A673 (cell line): ENCODE measurements at regions not wholly inside any gene's neighbourhood (a gene's known extent, or its start where the extent isn't known, plus 50 kb on each side); places are given as distances from the start of the nearest gene placed in this dataset.

Source experiments
- BruUV-seq: library from RNA; stranded (reverse); fragments of 400-500 nt; replicated peaks from 2 replicates; lab custom pipeline; 2021; lab: Mats Ljungman, UMichigan
- CTCF ChIA-PET: fragments of 300-600 bp; sonication (Branson Sonifier 250); formaldehyde crosslinking; loops from one replicate; lab custom pipeline; 2022; ENCODE audit warnings: antibody characterized with exemption; lab: Charles Lee
- POLR2A ChIA-PET: fragments of 300-600 bp; sonication (Branson Sonifier 250); formaldehyde crosslinking; loops from one replicate; lab custom pipeline; 2022; ENCODE audit warnings: antibody characterized with exemption; ENCODE audit not compliant: low non-redundant PET; lab: Charles Lee
- DNase-seq: peaks from one replicate; pipeline ENCODE4 v3.0.0-alpha.2; 2015; ENCODE audit warnings: low spot score
- H3K27ac ChIP-seq: fragments of 200-600 bp; sonication (generic); 2 replicates; pipeline ENCODE4 v1.5.1; 2016; ENCODE audit warnings: mixed run types, low read depth, mild to moderate bottlenecking, mixed read lengths, antibody characterized with exemption, low read length; ENCODE audit not compliant: poor library complexity, severe bottlenecking
- H3K27me3 ChIP-seq: fragments of 200-600 bp; sonication (generic); replicated peaks from 2 replicates; pipeline ENCODE4 v1.6.1; 2017; ENCODE audit warnings: mixed run types, low read depth, mild to moderate bottlenecking, mixed read lengths, antibody characterized with exemption, low read length; ENCODE audit not compliant: insufficient read depth, poor library complexity
- H3K36me3 ChIP-seq: fragments of 200-600 bp; sonication (generic); 2 replicates; pipeline ENCODE4 v1.6.1; 2016; ENCODE audit warnings: mixed run types, mild to moderate bottlenecking, mixed read lengths, antibody characterized with exemption, low read length; ENCODE audit not compliant: insufficient read depth, poor library complexity, severe bottlenecking
- H3K4me1 ChIP-seq: fragments of 200-600 bp; sonication (generic); 2 replicates; pipeline ENCODE4 v1.6.1; 2017; ENCODE audit warnings: mixed run types, mild to moderate bottlenecking, mixed read lengths, antibody characterized with exemption, low read length; ENCODE audit not compliant: insufficient read depth, poor library complexity, severe bottlenecking
- H3K4me3 ChIP-seq: fragments of 200-600 bp; sonication (generic); 2 replicates; pipeline ENCODE4 v1.5.1; 2016; ENCODE audit warnings: low read depth, mixed run types, mild to moderate bottlenecking, mixed read lengths, low read length; ENCODE audit not compliant: poor library complexity, severe bottlenecking
- H3K9me3 ChIP-seq: fragments of 200-600 bp; sonication (generic); 2 replicates; pipeline ENCODE4 v1.6.1; 2016; ENCODE audit warnings: mixed run types, low read depth, mild to moderate bottlenecking, mixed read lengths, antibody characterized with exemption, low read length; ENCODE audit not compliant: poor library complexity, severe bottlenecking
- CTCF ChIP-seq: fragments of 300-800, 200-600 bp; sonication (generic); conservative IDR thresholded peaks from 2 replicates; pipeline ENCODE4 v1.5.1; 2017; ENCODE audit warnings: low read depth, mild to moderate bottlenecking, antibody characterized with exemption, low read length, moderate library complexity, mixed read lengths
- EZH2 ChIP-seq: fragments of 200-600 bp; sonication (generic); IDR thresholded peaks from 2 replicates; pipeline ENCODE4 v1.6.1; 2017; ENCODE audit warnings: borderline replicate concordance, low read depth, mild to moderate bottlenecking, mixed read lengths, antibody characterized with exemption, low read length; ENCODE audit not compliant: poor library complexity, severe bottlenecking
- intact Hi-C: fragments of 100-400 bp; cut with micrococcal nuclease; formaldehyde crosslinking; loops from one replicate; pipeline ENCODE4 v1.10.0; 2022; ENCODE audit not compliant: unreplicated experiment

GRCh38 chr4:154961263-154961662, 180.2 kb downstream of the RBM46 start:
- Histone ChIP-seq H3K36me3 (no peaks in the 10 kb centered on the region), H3K27ac (no peak overlapping the region), H3K4me1 (no peaks in the 10 kb centered on the region), H3K27me3 (no peaks in the 10 kb centered on the region), H3K9me3 (no peaks in the 10 kb centered on the region), H3K4me3 (no peak overlapping the region)
- no TSS peak for BruUV-seq
- ChIA-PET CTCF (no interaction called here), POLR2A (no interaction called here)
- intact Hi-C loops: no loop called here
- DNase-seq: no peak
- TF ChIP-seq CTCF (no peak), EZH2 (no peak)

GRCh38 chr4:154973244-154974035, 192.4 kb downstream of the RBM46 start:
- Histone ChIP-seq H3K36me3 (no peaks in the 10 kb centered on the region), H3K27me3 (no peaks in the 10 kb centered on the region), H3K9me3 (no peaks in the 10 kb centered on the region), H3K27ac (no peak overlapping the region), H3K4me1 (no peaks in the 10 kb centered on the region), H3K4me3 (no peak overlapping the region)
- BruUV-seq: no TSS peak
- ChIA-PET POLR2A (no interaction called here), CTCF (no interaction called here)
- TF ChIP-seq EZH2 (no peak), CTCF (no peak)
- DNase-seq: peak; percentile 37
- intact Hi-C loops: no loop called here

- no TSS peak for BruUV-seq
Observed at GRCh38 chr4:154977228-154977627, 196.2 kb downstream of the RBM46 start.

More at GRCh38 chr4:154977228-154977627, 196.2 kb downstream of the RBM46 start:
- Histone ChIP-seq H3K27ac (no peak overlapping the region), H3K4me1 (no peaks in the 10 kb centered on the region), H3K4me3 (no peak overlapping the region), H3K36me3 (no peaks in the 10 kb centered on the region), H3K27me3 (no peaks in the 10 kb centered on the region), H3K9me3 (no peaks in the 10 kb centered on the region)
- TF ChIP-seq CTCF (no peak), EZH2 (no peak)
- CTCF ChIA-PET: no interaction called here
- no peak for DNase-seq
- POLR2A ChIA-PET: no interaction called here
- intact Hi-C loops: no loop called here
